Loucy (cell line): ENCODE measurements at regions not wholly inside any gene's neighbourhood (a gene's known extent, or its start where the extent isn't known, plus 50 kb on each side); places are given as distances from the start of the nearest gene placed in this dataset.

Experiments used
- H2AFZ ChIP-seq: fragments of 200-600 bp; sonication (generic); 2 replicates; pipeline ENCODE4 v1.6.0; 2016; ENCODE audit warnings: antibody characterized with exemption, mild to moderate bottlenecking, low read length, moderate library complexity
- H3F3A ChIP-seq: fragments of 200-600 bp; 2 replicates; pipeline ENCODE4 v1.6.0; 2016; ENCODE audit warnings: antibody characterized with exemption, low read depth, mild to moderate bottlenecking
- H3K27me3 ChIP-seq: fragments of 200-600 bp; sonication (generic); 2 replicates; pipeline ENCODE4 v1.6.1; 2014; ENCODE audit warnings: low read length, mild to moderate bottlenecking; ENCODE audit not compliant: insufficient read depth, poor library complexity, severe bottlenecking
- H3K36me3 ChIP-seq: fragments of 200-600 bp; sonication (generic); 2 replicates; pipeline ENCODE4 v1.6.1; 2016; ENCODE audit warnings: low read length; ENCODE audit not compliant: insufficient read depth
- H3K4me1 ChIP-seq: fragments of 200-600 bp; sonication (generic); 2 replicates; pipeline ENCODE4 v1.5.1; 2014; ENCODE audit warnings: low read length, mild to moderate bottlenecking; ENCODE audit not compliant: insufficient read depth, poor library complexity, severe bottlenecking
- H3K4me2 ChIP-seq: fragments of 200-600 bp; sonication (generic); 2 replicates; pipeline ENCODE4 v1.6.0; 2014; ENCODE audit warnings: antibody characterized with exemption, low read length, low read depth, mild to moderate bottlenecking; ENCODE audit not compliant: poor library complexity, severe bottlenecking
- H3K4me3 ChIP-seq: fragments of 200-600 bp; sonication (generic); 2 replicates; pipeline ENCODE4 v1.5.1; 2014; ENCODE audit warnings: low read length, mild to moderate bottlenecking, mixed read lengths; ENCODE audit not compliant: poor library complexity, severe bottlenecking
- H3K79me2 ChIP-seq: fragments of 200-600 bp; sonication (generic); 2 replicates; pipeline ENCODE4 v1.6.1; 2014; ENCODE audit warnings: low read length; ENCODE audit not compliant: insufficient read depth
- H3K9ac ChIP-seq: fragments of 200-600 bp; sonication (generic); 2 replicates; pipeline ENCODE4 v1.6.0; 2014; ENCODE audit warnings: mild to moderate bottlenecking, low read depth, low read length, moderate library complexity; ENCODE audit not compliant: poor library complexity, severe bottlenecking
- H3K9me2 ChIP-seq: fragments of 200-600 bp; sonication (generic); replicated peaks from 2 replicates; pipeline ENCODE4 v1.6.1; 2016; ENCODE audit warnings: low read depth, low read length, mixed read lengths
- H3K9me3 ChIP-seq: fragments of 200-600 bp; sonication (generic); 2 replicates; pipeline ENCODE4 v1.6.1; 2014; ENCODE audit warnings: mild to moderate bottlenecking, antibody characterized with exemption, low read length, low read depth; ENCODE audit not compliant: insufficient read depth
- H4K20me1 ChIP-seq: fragments of 200-600 bp; sonication (generic); 2 replicates; pipeline ENCODE4 v1.6.0; 2014; ENCODE audit warnings: antibody characterized with exemption, low read length, mild to moderate bottlenecking; ENCODE audit not compliant: insufficient read depth, poor library complexity, severe bottlenecking
- CTCF ChIP-seq: fragments of 200-600 bp; sonication (generic); conservative IDR thresholded peaks from 2 replicates; pipeline ENCODE4 v1.5.1; 2014; ENCODE audit warnings: mild to moderate bottlenecking, antibody characterized with exemption, low read length
- EZH2phosphoT487 ChIP-seq: fragments of 200-600 bp; IDR thresholded peaks from 2 replicates; pipeline ENCODE4 v1.6.1; 2018; ENCODE audit warnings: antibody characterized with exemption, mild to moderate bottlenecking, moderate library complexity, borderline replicate concordance

- no peak overlapping the region for H3K4me3 ChIP-seq
- H3K27me3 ChIP-seq, result no peaks in the 10 kb centered on the region
- no peak for TF ChIP-seq EZH2phosphoT487
- no peak for TF ChIP-seq CTCF
- H3F3A ChIP-seq, result no peaks in the 10 kb centered on the region
- no peak overlapping the region for H3K4me2 ChIP-seq
- no peak overlapping the region for H3K9ac ChIP-seq
- no peak overlapping the region for H2AFZ ChIP-seq
- H3K79me2 ChIP-seq, result no peaks in the 10 kb centered on the region
- H3K9me3 ChIP-seq, result no peaks in the 10 kb centered on the region; the same call in 1 of the 2 replicates
- H3K36me3 ChIP-seq, result no peaks in the 10 kb centered on the region
- no peaks in the 10 kb centered on the region for H3K4me1 ChIP-seq
- H4K20me1 ChIP-seq, result no peaks in the 10 kb centered on the region
- no peaks in the 10 kb centered on the region for H3K9me2 ChIP-seq
These were observed 131.3 kb upstream of the SLC28A3 start for GRCh38 chr9:84471816-84472215.

DNA sequence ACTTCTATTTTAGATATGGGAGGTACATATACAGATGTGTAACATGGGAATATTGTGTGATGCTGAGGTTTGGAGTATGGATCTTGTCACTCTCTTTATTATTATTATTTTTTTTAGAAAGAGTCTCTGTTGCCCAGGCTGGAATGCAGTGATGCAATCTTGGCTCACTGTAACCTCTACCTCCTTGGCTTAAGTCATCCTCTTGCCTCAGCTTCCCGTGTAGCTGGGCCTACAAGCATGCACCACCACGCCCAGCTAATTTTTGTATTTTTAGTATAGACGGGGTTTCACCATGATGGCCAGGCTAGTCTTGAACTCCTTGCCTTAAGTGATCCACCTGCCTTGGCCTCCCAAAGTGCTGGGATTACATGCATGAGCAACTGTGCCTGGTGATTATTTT is 138.4 kb upstream of the SLC28A3 start:
- Histone ChIP-seq H3K4me1 (no peaks in the 10 kb centered on the region), H3K36me3 (no peaks in the 10 kb centered on the region), H4K20me1 (no peaks in the 10 kb centered on the region), H3K9ac (no peak overlapping the region), H3K27me3 (no peaks in the 10 kb centered on the region), H3K79me2 (no peaks in the 10 kb centered on the region), H3F3A (no peaks in the 10 kb centered on the region), H3K9me2 (no peaks in the 10 kb centered on the region), H2AFZ (no peak overlapping the region), H3K4me2 (no peak overlapping the region), H3K4me3 (no peak overlapping the region), H3K9me3 (no peaks in the 10 kb centered on the region)
- TF ChIP-seq CTCF (no peak), EZH2phosphoT487 (no peak)

DNA sequence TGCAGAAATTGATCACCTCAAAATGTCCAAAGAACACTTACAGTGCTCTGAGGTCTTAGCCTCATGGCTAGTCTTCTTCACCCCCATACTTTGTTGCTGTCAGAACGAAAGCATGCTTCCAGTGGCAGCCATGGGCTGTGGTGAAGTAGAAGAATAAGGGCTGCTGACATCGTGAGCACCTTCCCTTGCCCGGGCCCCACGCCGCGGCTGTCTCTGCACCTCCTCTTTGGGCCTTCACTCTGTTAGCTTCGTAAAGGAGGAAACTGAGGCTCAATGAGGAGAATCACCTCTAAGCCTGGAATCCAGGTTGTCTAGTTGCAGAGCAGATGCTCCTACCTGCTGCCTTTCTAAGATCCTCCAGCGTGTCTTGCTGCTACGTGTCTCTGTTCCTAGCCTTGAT is 139.5 kb upstream of the SLC28A3 start:
- no peak overlapping the region for H3K4me2 ChIP-seq
- H3K4me3 ChIP-seq, result no peak overlapping the region
- TF ChIP-seq CTCF (no peak), EZH2phosphoT487 (no peak)
- no peak overlapping the region for H2AFZ ChIP-seq
- no peaks in the 10 kb centered on the region for H3F3A ChIP-seq
- H3K79me2 ChIP-seq, result no peaks in the 10 kb centered on the region
- no peaks in the 10 kb centered on the region for H4K20me1 ChIP-seq
- H3K4me1 ChIP-seq, result no peaks in the 10 kb centered on the region
- no peak overlapping the region for H3K9ac ChIP-seq
- no peaks in the 10 kb centered on the region for H3K9me3 ChIP-seq
- H3K36me3 ChIP-seq, result no peaks in the 10 kb centered on the region
- H3K9me2 ChIP-seq, result no peaks in the 10 kb centered on the region
- H3K27me3 ChIP-seq, result no peaks in the 10 kb centered on the region
